ENCODE measurements at regions not wholly inside any gene's neighbourhood (a gene's known extent, or its start where the extent isn't known, plus 50 kb on each side); places are given as distances from the start of the nearest gene placed in this dataset.
A peak's percentile ranks its signal among the peaks of the same experiment; 100 is the strongest.

- no peak overlapping the region for H4K8ac ChIP-seq (ENCODE audit: extremely low read depth, insufficient read depth, low read length)
- no peak overlapping the region for H2BK20ac ChIP-seq (ENCODE audit: low read length)
- no peak overlapping the region for H3K14ac ChIP-seq (ENCODE audit: insufficient read length)
- ChIA-PET CTCF (ENCODE audit: partially characterized antibody) (no interaction called here), POLR2A (ENCODE audit: partially characterized antibody) (no interaction called here)
- H2AFZ ChIP-seq (ENCODE audit: low read length): peak overlapping the region; percentile 76; the same call in 1 of the 2 replicates
- no peak overlapping the region for H3K4ac ChIP-seq (replicated peaks; ENCODE audit: insufficient read length, low read depth, low read length)
- no peak overlapping the region for H3K4me2 ChIP-seq (ENCODE audit: insufficient read depth in 1 of 2, low read depth in 2 of 2, low read length in 2 of 2)
- H2AK5ac ChIP-seq (ENCODE audit: low read depth, low read length): no peak overlapping the region
- no peaks in the 10 kb centered on the region for H3K79me2 ChIP-seq (ENCODE audit: control insufficient read depth in 1 of 2, insufficient read depth in 2 of 2, low read length in 2 of 2)
- H3K27ac ChIP-seq (ENCODE audit: low read depth, low read length): no peak overlapping the region
- H3K36me3 ChIP-seq (ENCODE audit: control insufficient read depth in 2 of 4, insufficient read depth in 4 of 4, low read length in 3 of 4): no peaks in the 10 kb centered on the region
- H3K23me2 ChIP-seq (ENCODE audit: low read depth, low read length): no peaks in the 10 kb centered on the region
- H3K56ac ChIP-seq (replicated peaks; ENCODE audit: insufficient read length, low read depth, low read length): no peak overlapping the region
- H3K9ac ChIP-seq (replicated peaks in 1 of 4; ENCODE audit: extremely low read depth in 1 of 4, low read depth in 3 of 4, low read length in 3 of 4): no peak overlapping the region
- H3K9me3 ChIP-seq (ENCODE audit: insufficient read depth in 2 of 2, low read depth in 1 of 2, low read length in 1 of 2): no peaks in the 10 kb centered on the region
- H4K5ac ChIP-seq (ENCODE audit: insufficient read length, low read depth, low read length): no peak overlapping the region
- no peak overlapping the region for H3K23ac ChIP-seq (ENCODE audit: insufficient read length)
- no peak overlapping the region for H3K18ac ChIP-seq (ENCODE audit: extremely low read depth, low read length)
- WGBS, 2 experiments (ENCODE audit: extremely low coverage in 1 of 2, insufficient coverage in 1 of 2, insufficient read length in 1 of 2, insufficient replicate concordance in 2 of 2, low coverage in 1 of 2, low lambda C conversion rate in 2 of 2, missing lambda C conversion rate in 1 of 2): 83% methylated on average over 10 of the region's 10 CpGs; no CpG with 5 or more reads in 1 of the 2 experiments
- peaks cover 0 to 8% (median 3%) of the 10 kb centered on the region in 4 experiments; a peak in 3 of 7 replicates for H3K4me1 ChIP-seq (replicated peaks in 1 of 4; ENCODE audit: control insufficient read depth in 3 of 4, insufficient read depth in 4 of 4, low read length in 3 of 4)
- H4K20me1 ChIP-seq (replicated peaks in 1 of 2; ENCODE audit: control insufficient read depth in 1 of 2, insufficient read depth in 2 of 2, low read length in 2 of 2): no peaks in the 10 kb centered on the region
- H3K27me3 ChIP-seq (replicated peaks in 1 of 4; ENCODE audit: control insufficient read depth in 3 of 4, extremely low read depth in 1 of 4, insufficient read depth in 3 of 4, low read length in 3 of 4): no peaks in the 10 kb centered on the region
- no peak overlapping the region for H3K4me3 ChIP-seq (ENCODE audit: extremely low read depth in 1 of 4, insufficient read depth in 2 of 4, low read depth in 3 of 4, low read length in 4 of 4)
- FAIRE-seq (no peak), DNase-seq (ENCODE audit: low read depth in 1 of 2, low spot score in 2 of 2) (no peak)
- no peak overlapping the region for H2BK15ac ChIP-seq (ENCODE audit: low read length)
- no peak overlapping the region for H2BK12ac ChIP-seq (ENCODE audit: low read depth, low read length)
- no peaks in the 10 kb centered on the region for H3K79me1 ChIP-seq (ENCODE audit: low read depth, low read length)
- H4K91ac ChIP-seq (replicated peaks; ENCODE audit: insufficient read length, low read length): no peak overlapping the region
- no peak overlapping the region for H2BK120ac ChIP-seq (replicated peaks; ENCODE audit: low read depth, low read length)
- no peak overlapping the region for H2BK5ac ChIP-seq (ENCODE audit: low read depth, low read length)
- no peak for TF ChIP-seq JUN (IDR thresholded peaks at IDR 0.05; ENCODE audit: low read depth, low read length)
- TF ChIP-seq NANOG (IDR thresholded peaks at IDR 0.05; ENCODE audit: insufficient read depth, low read depth, low read length, poor library complexity, severe bottlenecking): no peak
- no peak for TF ChIP-seq RXRA (IDR thresholded peaks at IDR 0.05; ENCODE audit: insufficient read depth, low read depth, low read length)
- TF ChIP-seq SUZ12 (IDR thresholded peaks at IDR 0.05; ENCODE audit: low read length): no peak
- TF ChIP-seq HDAC2 (IDR thresholded peaks at IDR 0.05; ENCODE audit: borderline replicate concordance in 1 of 2, low read depth in 2 of 2, low read length in 2 of 2): no peak
- TF ChIP-seq E2F6 (IDR thresholded peaks at IDR 0.05): no peak
- no peak for TF ChIP-seq SIX5 (IDR thresholded peaks at IDR 0.05; ENCODE audit: low read depth, low read length)
- TF ChIP-seq EP300 (IDR thresholded peaks at IDR 0.05; ENCODE audit: borderline replicate concordance in 1 of 2, low read depth in 2 of 2, low read length in 2 of 2): no peak
- no peak for TF ChIP-seq KDM1A (IDR thresholded peaks at IDR 0.05; ENCODE audit: borderline replicate concordance, low read length)
- TF ChIP-seq SP4 (IDR thresholded peaks at IDR 0.05; ENCODE audit: low read length): no peak
These were observed 1227.6 kb downstream of the TYW1 start for GRCh38 chr7:68224041-68224741.

Measured in H1 (cell line).